ENCODE measurements at regions not wholly inside any gene's neighbourhood (a gene's known extent, or its start where the extent isn't known, plus 50 kb on each side); places are given as distances from the start of the nearest gene placed in this dataset.
"Not testable (repeated sequence)": the region's sequence is repeated elsewhere in the genome, so short reads cannot be mapped to it uniquely, and the experiment has no call there.

DNA sequence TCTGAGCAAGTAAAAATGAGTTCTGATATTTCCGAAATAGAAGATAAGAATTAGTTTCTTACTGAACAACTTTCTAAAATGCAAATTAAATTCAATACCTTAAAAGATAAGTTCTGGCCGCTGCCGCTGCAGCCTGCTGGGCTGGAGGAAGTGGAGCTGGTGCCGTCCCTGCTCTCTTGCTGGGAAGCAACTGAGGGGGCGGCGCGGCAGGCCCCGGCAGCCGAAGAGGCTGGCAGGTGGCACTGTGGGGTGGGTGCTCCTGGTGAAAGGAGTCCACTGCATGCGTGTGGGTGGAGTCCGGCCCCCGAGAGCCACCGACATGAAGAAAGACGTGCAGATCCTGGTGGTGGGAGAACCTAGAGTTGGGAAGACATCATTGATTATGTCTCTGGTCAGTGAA, 89.5 kb upstream of the ZNF519 start:
- TF ChIP-seq GATA1 (IDR thresholded peaks at IDR 0.05; ENCODE audit: low read depth, low read length) (no peak), POLR2A (IDR thresholded peaks at IDR 0.05; ENCODE audit: low read length) (no peak)
- DNase-seq = no peak

DNA sequence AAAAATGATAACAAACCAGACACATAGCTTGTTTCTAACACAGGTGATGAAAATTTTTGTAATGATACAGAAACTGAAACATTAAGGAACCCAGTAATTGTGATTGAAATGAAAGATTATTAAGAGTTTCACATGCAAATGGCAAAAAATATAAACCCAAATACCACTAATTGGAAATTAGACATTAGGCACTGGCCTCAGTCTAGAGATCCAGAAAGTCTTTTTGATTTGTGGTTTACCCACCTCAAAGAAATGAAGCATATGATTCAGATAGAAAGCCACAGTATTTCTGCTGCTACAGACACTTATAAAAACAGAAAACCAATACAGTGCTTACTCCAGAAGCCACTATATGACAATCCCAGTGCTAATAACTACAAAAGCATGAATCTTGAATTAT, 83.7 kb upstream of the ZNF519 start:
- DNase-seq = not testable (repeated sequence)

- DNase-seq = not testable (repeated sequence)
Measured at GRCh38 chr18:14203424-14203823, 71.2 kb upstream of the ZNF519 start.

DNA sequence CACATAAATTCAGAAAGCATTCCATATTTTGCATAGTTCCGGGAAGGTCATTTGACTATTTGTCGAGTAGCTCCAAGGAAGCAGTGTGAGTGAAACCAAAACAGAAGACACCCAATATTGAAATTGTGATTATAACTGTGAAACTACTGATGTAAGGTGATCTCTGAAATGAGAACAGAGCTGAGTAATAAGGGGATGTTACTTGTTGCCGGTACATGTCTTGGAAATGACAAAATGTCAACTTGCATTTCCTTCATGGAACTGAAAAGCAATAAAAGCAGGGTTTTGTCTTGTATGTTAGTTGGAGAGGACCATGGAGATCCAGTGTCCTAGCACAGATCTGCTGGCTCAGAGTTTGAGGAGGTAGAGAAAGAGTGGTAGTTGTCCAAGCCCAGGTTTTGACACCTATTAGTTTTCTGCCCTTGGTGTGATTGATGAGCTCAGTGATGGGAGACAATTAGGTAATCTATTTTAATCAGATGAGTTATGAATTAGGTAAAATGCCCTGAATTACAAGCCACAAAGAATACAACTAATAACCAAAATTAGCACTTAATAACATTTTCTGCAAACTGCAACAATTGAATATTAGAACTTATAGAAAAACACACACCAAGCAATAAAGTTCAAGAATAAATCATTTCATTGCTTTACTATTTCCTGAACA, 58.7 kb upstream of the ZNF519 start:
- DNase-seq = not testable (repeated sequence)

GRCh38 chr18:14189858-14190257, 57.6 kb upstream of the ZNF519 start:
- no peak for TF ChIP-seq GATA1 (IDR thresholded peaks at IDR 0.05; ENCODE audit: low read depth, low read length)
- TF ChIP-seq POLR2A (IDR thresholded peaks at IDR 0.05; ENCODE audit: low read length) = no peak
- DNase-seq = no peak

DNA sequence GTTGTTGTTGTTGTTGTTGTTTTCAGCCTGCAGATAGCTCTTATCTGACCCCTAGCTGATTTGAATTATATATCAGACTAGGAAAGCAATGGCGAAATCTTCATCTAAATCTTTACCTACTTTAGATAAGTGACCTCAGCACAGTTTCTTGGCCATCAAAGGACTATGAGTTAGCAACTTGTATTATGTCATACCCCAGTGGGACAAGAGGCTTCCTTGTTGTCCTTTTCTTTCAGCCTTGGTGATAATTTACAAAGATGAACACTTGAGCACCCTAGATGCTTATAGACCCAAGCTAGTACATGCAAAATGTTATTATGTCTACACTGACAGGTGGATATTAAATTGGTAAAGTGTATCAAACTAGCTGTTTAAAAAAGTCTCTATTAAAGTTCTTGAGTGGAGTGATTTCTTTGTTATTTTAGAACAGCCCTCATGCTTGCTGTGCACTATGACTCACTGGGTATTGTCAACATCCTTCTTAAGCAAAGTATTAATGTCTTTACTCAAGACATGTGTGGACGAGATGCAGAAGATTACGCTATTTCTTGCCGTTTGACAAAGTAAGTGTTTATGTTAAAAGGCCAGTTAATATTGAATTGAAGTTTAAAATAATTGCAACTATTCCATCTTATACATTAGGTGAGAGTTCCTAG, 56.6 kb upstream of the ZNF519 start:
- DNase-seq = not testable (repeated sequence)

Data from erythroblast (primary cell).